ENCODE measurements at regions not wholly inside any gene's neighbourhood (a gene's known extent, or its start where the extent isn't known, plus 50 kb on each side); places are given as distances from the start of the nearest gene placed in this dataset.
A peak's percentile ranks its signal among the peaks of the same experiment; 100 is the strongest.
"Not testable (repeated sequence)": the region's sequence is repeated elsewhere in the genome, so short reads cannot be mapped to it uniquely, and the experiment has no call there.

- DNase-seq (ENCODE audit: low read depth): peak; percentile 77
- peak overlapping the region; percentile 48 for H3K4me3 ChIP-seq (ENCODE audit: low read depth, low read length)
- peak; percentile 97 for TF ChIP-seq CTCF (IDR thresholded peaks at IDR 0.05; ENCODE audit: insufficient read depth, low read length)
These were observed 208.7 kb downstream of the ICOS start for GRCh38 chr2:204145263-204145751.

GRCh38 chr2:204145791-204146190, 209.2 kb downstream of the ICOS start:
- H3K4me3 ChIP-seq (ENCODE audit: low read depth, low read length): peak overlapping the region; percentile 48
- no peak for TF ChIP-seq CTCF (IDR thresholded peaks at IDR 0.05; ENCODE audit: insufficient read depth, low read length)
- no peak for DNase-seq (ENCODE audit: low read depth)

- not testable (repeated sequence) for H3K4me3 ChIP-seq (ENCODE audit: low read depth, low read length); DNase-seq (ENCODE audit: low read depth)
These were observed 210.5 kb downstream of the ICOS start for GRCh38 chr2:204147040-204147439.

- no peak overlapping the region for H3K4me3 ChIP-seq (ENCODE audit: low read depth, low read length)
- DNase-seq (ENCODE audit: low read depth): no peak
- TF ChIP-seq CTCF (IDR thresholded peaks at IDR 0.05; ENCODE audit: insufficient read depth, low read length): no peak
These were observed 214.2 kb downstream of the ICOS start for GRCh38 chr2:204150721-204151120.

- H3K4me3 ChIP-seq (ENCODE audit: low read depth, low read length): no peak overlapping the region
- TF ChIP-seq CTCF (IDR thresholded peaks at IDR 0.05; ENCODE audit: insufficient read depth, low read length): no peak
- no peak for DNase-seq (ENCODE audit: low read depth)
These were observed 216.1 kb downstream of the ICOS start for GRCh38 chr2:204152616-204153015.

- TF ChIP-seq CTCF (IDR thresholded peaks at IDR 0.05; ENCODE audit: insufficient read depth, low read length): no peak
- H3K4me3 ChIP-seq (ENCODE audit: low read depth, low read length): no peak overlapping the region
- DNase-seq (ENCODE audit: low read depth): no peak
These were observed 218.3 kb downstream of the ICOS start for GRCh38 chr2:204154863-204155262.

GRCh38 chr2:204156456-204156855, 219.9 kb downstream of the ICOS start:
- no peak overlapping the region for H3K4me3 ChIP-seq (ENCODE audit: low read depth, low read length)
- no peak for DNase-seq (ENCODE audit: low read depth)

More at GRCh38 chr2:204156456-204156855, 219.9 kb downstream of the ICOS start:
- no peak for TF ChIP-seq CTCF (IDR thresholded peaks at IDR 0.05; ENCODE audit: insufficient read depth, low read length)

All from fibroblast of the aortic adventitia (primary cell).